ENCODE measurements at regions not wholly inside any gene's neighbourhood (a gene's known extent, or its start where the extent isn't known, plus 50 kb on each side); places are given as distances from the start of the nearest gene placed in this dataset.

- Histone ChIP-seq H3K4me3 (no peak overlapping the region), H3K4me1 (peaks cover 0 to 39% (median 29%) of the 10 kb centered on the region in 4 donors), H3K27ac (peak overlapping the region in 3 of 4 donors; percentile 23 to 56 (median 36)), H3K27me3 (no peaks in the 10 kb centered on the region), H3K36me3 (no peaks in the 10 kb centered on the region), H3K9me3 (no peaks in the 10 kb centered on the region)
- intact Hi-C loops (cut with DNase I), result loop anchor here (10.0 kb wide), 1 partner anchor 426 kb away; the partner anchor contains the start of gene TRIB2
- WGBS, 2 donors, result 89 to 94% methylated on average over 3 of the region's 3 CpGs
- no peak for TF ChIP-seq EP300 (IDR thresholded peaks at IDR 0.05)
- no peak for TF ChIP-seq CTCF (IDR thresholded peaks at IDR 0.05)
- TF ChIP-seq POLR2AphosphoS5 (IDR thresholded peaks at IDR 0.05), result peak; percentile 25 to 74 (median 60)
- TF ChIP-seq POLR2A (IDR thresholded peaks at IDR 0.05), result no peak
- DNase-seq, result no peak
Observed at GRCh38 chr2:12289120-12289802, 427.5 kb upstream of the TRIB2 start.

- Histone ChIP-seq H3K9me3 (no peaks in the 10 kb centered on the region), H3K4me1 (peaks cover 0 to 30% (median 25%) of the 10 kb centered on the region in 4 donors), H3K27ac (no peak overlapping the region), H3K27me3 (no peaks in the 10 kb centered on the region), H3K4me3 (no peak overlapping the region), H3K36me3 (no peaks in the 10 kb centered on the region)
- TF ChIP-seq CTCF (IDR thresholded peaks at IDR 0.05) (no peak), POLR2A (IDR thresholded peaks at IDR 0.05) (no peak), POLR2AphosphoS5 (IDR thresholded peaks at IDR 0.05) (no peak), EP300 (IDR thresholded peaks at IDR 0.05) (no peak)
- WGBS, 2 donors, result 81 to 84% methylated on average over 1 of the region's 1 CpG
- no peak for DNase-seq
- intact Hi-C loops (cut with DNase I), result no loop called here
Observed at GRCh38 chr2:12291303-12291702, 425.4 kb upstream of the TRIB2 start.

- no peak for TF ChIP-seq CTCF (IDR thresholded peaks at IDR 0.05)
- TF ChIP-seq POLR2AphosphoS5 (IDR thresholded peaks at IDR 0.05), result no peak
- no peak for TF ChIP-seq POLR2A (IDR thresholded peaks at IDR 0.05)
- no peak for TF ChIP-seq EP300 (IDR thresholded peaks at IDR 0.05)
- Histone ChIP-seq H3K36me3 (no peaks in the 10 kb centered on the region), H3K4me1 (peaks cover 0 to 5% (median 4%) of the 10 kb centered on the region in 4 donors), H3K27me3 (no peaks in the 10 kb centered on the region), H3K9me3 (no peaks in the 10 kb centered on the region), H3K4me3 (no peak overlapping the region), H3K27ac (no peak overlapping the region)
- WGBS, 2 donors, result 78 to 95% methylated on average over 1 of the region's 1 CpG
- intact Hi-C loops (cut with DNase I), result no loop called here
- no peak for DNase-seq
Observed at GRCh38 chr2:12293874-12294273, 422.9 kb upstream of the TRIB2 start.

GRCh38 chr2:12295856-12296519 lies 420.7 kb upstream of the TRIB2 start:
- WGBS, 2 donors, result 81 to 95% methylated on average over 4 of the region's 4 CpGs
- H3K4me3 ChIP-seq, result no peak overlapping the region
- intact Hi-C loops (cut with DNase I), result no loop called here
- no peaks in the 10 kb centered on the region for H3K27me3 ChIP-seq
- DNase-seq, result no peak
- H3K4me1 ChIP-seq, result peaks cover 0 to 17% (median 12%) of the 10 kb centered on the region in 4 donors
- no peak overlapping the region for H3K27ac ChIP-seq
- no peaks in the 10 kb centered on the region for H3K36me3 ChIP-seq
- TF ChIP-seq CTCF (IDR thresholded peaks at IDR 0.05), result no peak
- TF ChIP-seq POLR2A (IDR thresholded peaks at IDR 0.05), result no peak
- no peak for TF ChIP-seq EP300 (IDR thresholded peaks at IDR 0.05)
- no peak for TF ChIP-seq POLR2AphosphoS5 (IDR thresholded peaks at IDR 0.05)
- no peaks in the 10 kb centered on the region for H3K9me3 ChIP-seq
